ENCODE measurements at regions not wholly inside any gene's neighbourhood (a gene's known extent, or its start where the extent isn't known, plus 50 kb on each side); places are given as distances from the start of the nearest gene placed in this dataset.
"Not testable (repeated sequence)": the region's sequence is repeated elsewhere in the genome, so short reads cannot be mapped to it uniquely, and the experiment has no call there.

DNA sequence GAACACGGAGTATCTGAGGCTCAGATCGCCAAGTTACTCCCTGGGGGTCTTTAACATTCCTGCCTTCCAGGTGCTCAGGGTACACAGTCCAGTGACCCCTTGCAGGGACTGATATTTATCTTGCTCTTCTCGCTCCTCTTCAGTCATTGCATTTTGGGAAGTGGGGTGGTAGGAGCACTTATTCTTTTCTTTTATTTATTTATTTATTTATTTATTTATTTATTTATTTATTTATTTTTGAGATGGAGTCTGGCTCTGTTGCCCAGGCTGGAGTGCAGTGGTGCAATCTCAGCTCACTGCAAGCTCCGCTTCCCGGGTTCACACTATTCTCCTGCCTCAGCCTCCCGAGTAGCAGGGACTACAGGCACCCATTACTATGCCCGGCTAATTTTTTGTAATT is 55.0 kb upstream of the EPHB1 start:
- not testable (repeated sequence) for TF ChIP-seq CTCF (conservative IDR thresholded peaks at IDR 0.05); EZH2 (IDR thresholded peaks at IDR 0.05; ENCODE audit: low read depth)
